ENCODE measurements at regions not wholly inside any gene's neighbourhood (a gene's known extent, or its start where the extent isn't known, plus 50 kb on each side); places are given as distances from the start of the nearest gene placed in this dataset.

- TF ChIP-seq EZH2 (IDR thresholded peaks at IDR 0.05; ENCODE audit: insufficient read depth, poor library complexity, severe bottlenecking) (no peak), EZH2phosphoT487 (IDR thresholded peaks at IDR 0.05; ENCODE audit: insufficient read depth, low read depth) (no peak)
Measured at GRCh38 chr22:48205161-48205560, 1442.7 kb downstream of the TBC1D22A start.
